ENCODE measurements at regions not wholly inside any gene's neighbourhood (a gene's known extent, or its start where the extent isn't known, plus 50 kb on each side); places are given as distances from the start of the nearest gene placed in this dataset.
A peak's percentile ranks its signal among the peaks of the same experiment; 100 is the strongest.

- Histone ChIP-seq H2AK5ac (ENCODE audit: insufficient read length, low read length) (no peak overlapping the region), H3K79me1 (ENCODE audit: insufficient read depth, low read depth, low read length, poor library complexity, severe bottlenecking) (no peaks in the 10 kb centered on the region), H2BK20ac (ENCODE audit: low read depth, low read length, poor library complexity, severe bottlenecking) (no peak overlapping the region), H3K27ac (ENCODE audit: insufficient read length, low read depth, low read length) (no peak overlapping the region), H3K14ac (ENCODE audit: insufficient read depth, low read length) (no peak overlapping the region), H3T11ph (ENCODE audit: low read length) (no peak overlapping the region), H4K91ac (ENCODE audit: insufficient read length, low read depth, low read length) (no peak overlapping the region), H3K56ac (ENCODE audit: insufficient read length, low read depth, low read length) (no peak overlapping the region), H4K20me1 (ENCODE audit: control insufficient read depth, insufficient read depth, insufficient read length) (no peaks in the 10 kb centered on the region), H3K23ac (ENCODE audit: insufficient read length, low read depth, low read length) (no peak overlapping the region), H4K8ac (replicated peaks; ENCODE audit: insufficient read length, low read depth, low read length) (no peak overlapping the region), H3K9ac (ENCODE audit: extremely low read depth, insufficient read length, low read length) (no peak overlapping the region), H2BK12ac (ENCODE audit: insufficient read length, low read depth, low read length) (no peak overlapping the region), H2AFZ (ENCODE audit: low read length) (no peak overlapping the region), H3K23me2 (ENCODE audit: insufficient read length, low read depth, low read length, poor library complexity, severe bottlenecking) (no peaks in the 10 kb centered on the region), H3K4me2 (ENCODE audit: insufficient read depth, insufficient read length, low read length) (no peak overlapping the region), H3K79me2 (ENCODE audit: insufficient read depth, low read length) (no peaks in the 10 kb centered on the region), H4K5ac (ENCODE audit: insufficient read length, low read depth, low read length) (no peak overlapping the region), H2BK5ac (ENCODE audit: insufficient read length, low read length) (no peak overlapping the region), H3K9me3 (ENCODE audit: control insufficient read depth, low read depth, low read length) (no peaks in the 10 kb centered on the region), H3K4ac (ENCODE audit: low read depth, low read length) (no peak overlapping the region), H2BK120ac (ENCODE audit: low read depth, low read length, poor library complexity, severe bottlenecking) (no peak overlapping the region), H3K18ac (ENCODE audit: insufficient read length, low read depth, low read length) (no peak overlapping the region), H3K4me1 (ENCODE audit: insufficient read depth, low read length) (no peaks in the 10 kb centered on the region), H2BK15ac (ENCODE audit: low read depth, low read length) (no peak overlapping the region), H3K27me3 (ENCODE audit: insufficient read depth, low read length) (no peaks in the 10 kb centered on the region)
- Mint-ChIP-seq H3K9me3 (no peaks in the 10 kb centered on the region; a peak in 2 of 5 replicates), H3K4me1 (peaks cover 0 to 2% of the 10 kb centered on the region in 2 experiments; a peak in 1 of 4 replicates), H3K4me3 (no peak overlapping the region), H3K27me3 (ENCODE audit: low read depth) (peaks cover 2% of the 10 kb centered on the region; the same call in 1 of the 2 replicates), H3K27ac (peak overlapping the region in 1 of 3 experiments; percentile 3; a peak in 1 of 7 replicates), H3K36me3 (ENCODE audit: insufficient read depth in 1 of 3, low read depth in 3 of 3) (no peaks in the 10 kb centered on the region)
- DNase-seq, result no peak
- no CpG with 5 or more reads among the region's 7 CpGs for WGBS (ENCODE audit: extremely low coverage, insufficient read length, low lambda C conversion rate)
- TF ChIP-seq CTCF (conservative IDR thresholded peaks at IDR 0.05), result no peak
These were observed 200.8 kb upstream of the PPP2R2D start for GRCh38 chr10:131700032-131700431.
